Adrenal gland (tissue), 9 donors: ENCODE measurements at regions not wholly inside any gene's neighbourhood (a gene's known extent, or its start where the extent isn't known, plus 50 kb on each side); places are given as distances from the start of the nearest gene placed in this dataset.

Experiments used
- DNase-seq, 7 donors: peaks; one replicate each; pipeline ENCODE4 v3.0.0-alpha.2; 2019 to 2020
- H3K27ac ChIP-seq, 5 donors: fragments of 200-600 bp; sonication (generic) in 4 of 5; 1 replicate in 3 of 5; 2 replicates in 2 of 5; pipeline versions ENCODE4 v1.5.1 to v1.8.0; 2016 to 2020; ENCODE audit warnings: mild to moderate bottlenecking in 1 of 5
- H3K27me3 ChIP-seq: fragments of 200-600 bp; 2 replicates; pipeline ENCODE4 v1.8.0; 2021
- H3K36me3 ChIP-seq, 2 donors: fragments of 200-600 bp; replicated peaks in 1 of 2; 1 replicate in 1 of 2; 2 replicates in 1 of 2; pipeline versions ENCODE4 v1.5.1 to v1.8.0; 2018 to 2022
- H3K4me1 ChIP-seq, 2 donors: fragments of 200-600 bp; replicated peaks in 1 of 2; 1 replicate in 1 of 2; 2 replicates in 1 of 2; pipeline versions ENCODE4 v1.5.1 to v1.8.0; 2018 to 2021
- H3K4me3 ChIP-seq, 4 donors: fragments of 200-600 bp; sonication (generic) in 3 of 4; one replicate each; pipeline ENCODE4 v1.5.1; 2016 to 2018
- H3K9me3 ChIP-seq, 3 donors: fragments of 200-600 bp; sonication (generic) in 1 of 3; replicated peaks in 1 of 3; 1 replicate in 2 of 3; 2 replicates in 1 of 3; pipeline versions ENCODE4 v1.5.1 to v1.8.0; 2016 to 2021
- CTCF ChIP-seq, 6 experiments: fragments of 450-650 bp in 4 of 6; fragments of 200-600 bp in 2 of 6; sonication (generic) in 1 of 6; IDR thresholded peaks; 1 replicate in 5 of 6; 2 replicates in 1 of 6; pipeline versions ENCODE4 v1.5.1 to v1.8.0; 2016 to 2021; ENCODE audit warnings: antibody characterized with exemption in 6 of 6, mild to moderate bottlenecking in 2 of 6, moderate library complexity in 1 of 6
- POLR2A ChIP-seq, 2 donors: fragments of 450-650 bp; IDR thresholded peaks; one replicate each; pipeline ENCODE4 v1.6.1; 2017; ENCODE audit warnings: antibody characterized with exemption in 2 of 2, mild to moderate bottlenecking in 2 of 2, moderate library complexity in 1 of 2
- WGBS, 4 donors: extraction: QIAGEN DNeasy Blood & Tissue Kit in 2 of 4; methylation state at CpG; one replicate each; pipeline versions ENCODE4 v1.1.5 to v1.1.7; 2013 to 2017; 5-methylcytosine and 5-hydroxymethylcytosine counted together
- intact Hi-C, 2 donors: fragments of 100-400 bp; cut with DNase I; formaldehyde crosslinking; loops; one replicate each; pipeline versions ENCODE4 v1.14.1 to v1.15.0; 2022 to 2023
- donor health status: healthy with polysubstance abuse.
- donor health status: Bipolar disorder and iron deficiency.
- donor health status: DM: yes; HTN: yes; CAD: no.
- donor health status: DM: no; HTN: no; CAD: no.
- donor health status: DM: no; HTN: no; CAD: no.

- H3K27ac ChIP-seq, result no peak overlapping the region
- H3K4me3 ChIP-seq, result no peak overlapping the region
- DNase-seq, result no peak
- TF ChIP-seq POLR2A (IDR thresholded peaks at IDR 0.05), result no peak
- no peak for TF ChIP-seq CTCF (IDR thresholded peaks at IDR 0.05)
- H3K9me3 ChIP-seq, result no peaks in the 10 kb centered on the region
- 66 to 68% (median 67%) methylated on average over 3 of the region's 3 CpGs for WGBS, 4 donors
- intact Hi-C loops, result loop anchor here in 1 of 2 donors (10.0 kb wide), 1 partner anchor 355 kb away; the partner anchor contains the start of gene COL11A1
- H3K27me3 ChIP-seq, result no peaks in the 10 kb centered on the region
- H3K4me1 ChIP-seq, result no peaks in the 10 kb centered on the region
- no peaks in the 10 kb centered on the region for H3K36me3 ChIP-seq
Measured at GRCh38 chr1:103459346-103459745, 66.2 kb upstream of the RNPC3 start.

GRCh38 chr1:103457886-103458455 is 67.5 kb upstream of the RNPC3 start:
- Histone ChIP-seq H3K36me3 (no peaks in the 10 kb centered on the region), H3K9me3 (no peaks in the 10 kb centered on the region), H3K4me3 (no peak overlapping the region), H3K27ac (no peak overlapping the region), H3K27me3 (no peaks in the 10 kb centered on the region), H3K4me1 (no peaks in the 10 kb centered on the region)
- intact Hi-C loops, result loop anchor here in 1 of 2 donors (10.0 kb wide), 1 partner anchor 353 kb away; the partner anchor contains the start of gene COL11A1
- WGBS, 4 donors, result 89 to 95% (median 93%) methylated on average over 7 of the region's 7 CpGs
- TF ChIP-seq CTCF (IDR thresholded peaks at IDR 0.05) (no peak), POLR2A (IDR thresholded peaks at IDR 0.05) (no peak)
- DNase-seq, result no peak

GRCh38 chr1:103448560-103448959 is 76.9 kb upstream of the RNPC3 start:
- H3K9me3 ChIP-seq, result no peaks in the 10 kb centered on the region
- TF ChIP-seq POLR2A (IDR thresholded peaks at IDR 0.05) (no peak), CTCF (IDR thresholded peaks at IDR 0.05) (no peak)
- no peaks in the 10 kb centered on the region for H3K27me3 ChIP-seq
- DNase-seq, result no peak
- H3K36me3 ChIP-seq, result no peaks in the 10 kb centered on the region
- WGBS, 4 donors, result 73 to 82% (median 79%) methylated on average over 1 of the region's 1 CpG
- H3K4me1 ChIP-seq, result no peaks in the 10 kb centered on the region
- no peak overlapping the region for H3K27ac ChIP-seq
- no peak overlapping the region for H3K4me3 ChIP-seq
- intact Hi-C loops, result no loop called here

- TF ChIP-seq CTCF (IDR thresholded peaks at IDR 0.05) (no peak), POLR2A (IDR thresholded peaks at IDR 0.05) (no peak)
- Histone ChIP-seq H3K9me3 (no peaks in the 10 kb centered on the region), H3K27ac (no peak overlapping the region), H3K36me3 (no peaks in the 10 kb centered on the region), H3K4me1 (no peaks in the 10 kb centered on the region), H3K4me3 (no peak overlapping the region), H3K27me3 (no peaks in the 10 kb centered on the region)
- intact Hi-C loops, result no loop called here
- WGBS, 4 donors, result 93 to 97% (median 94%) methylated on average over 1 of the region's 1 CpG
- no peak for DNase-seq
Measured at GRCh38 chr1:103447471-103447870, 78.0 kb upstream of the RNPC3 start.
